A549 (cell line): ENCODE measurements at regions not wholly inside any gene's neighbourhood (a gene's known extent, or its start where the extent isn't known, plus 50 kb on each side); places are given as distances from the start of the nearest gene placed in this dataset.

Experiments
- BHLHE40 ChIP-seq: IDR thresholded peaks from 2 replicates; pipeline ENCODE4 v1.6.1; 2012; ENCODE audit warnings: low read depth, low read length, inconsistent platforms
- NR3C1 ChIP-seq: fragments of >200 bp; sonication (Bioruptor Twin); formaldehyde crosslinking; IDR thresholded peaks from 3 replicates; pipeline ENCODE4 v1.6.1; 2017
- PHF8 ChIP-seq: fragments of 200-600 bp; sonication (generic); IDR thresholded peaks from 2 replicates; pipeline ENCODE4 v1.6.1; 2016; ENCODE audit warnings: low read depth, mild to moderate bottlenecking, antibody characterized with exemption, moderate library complexity, borderline replicate concordance
- POLR2A ChIP-seq: IDR thresholded peaks from 2 replicates; pipeline ENCODE4 v1.6.1; 2012; ENCODE audit warnings: mild to moderate bottlenecking, low read length
- TP53 ChIP-seq: fragments of 250-450 bp; sonication (Bioruptor Pico); IDR thresholded peaks from 2 replicates; pipeline ENCODE4 v1.5.0; 2021; ENCODE audit warnings: mild to moderate bottlenecking, moderate library complexity
- TF ChIP-seq, protein P1 (sequence below): fragments of >200 bp; sonication (Bioruptor Twin); formaldehyde crosslinking; IDR thresholded peaks from 3 replicates; pipeline ENCODE4 v1.5.1; 2016
- TF ChIP-seq, protein P2 (sequence below): IDR thresholded peaks from 2 replicates; pipeline ENCODE4 v1.6.1; 2012

DNA sequence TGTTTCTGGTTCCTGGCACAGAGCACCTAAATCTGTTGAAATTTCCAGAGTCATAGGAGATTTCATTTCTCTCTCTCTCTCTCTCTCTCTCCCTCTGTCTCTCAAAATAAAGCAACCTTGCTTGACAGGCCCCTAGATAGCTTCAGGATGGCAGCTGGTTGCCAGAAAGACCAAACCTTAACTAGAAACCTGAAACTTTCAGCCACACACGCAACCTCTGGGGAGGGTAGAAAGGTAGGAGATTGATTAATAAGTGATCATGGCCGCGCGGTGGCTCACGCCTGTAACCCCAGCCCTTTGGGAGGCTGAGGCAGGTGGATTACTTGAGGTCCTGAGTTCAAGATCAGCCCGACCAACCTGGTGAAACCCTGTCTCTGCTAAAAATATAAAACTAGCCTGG is 1885.4 kb upstream of the CELF4 start:
- TF ChIP-seq, protein P1, sequence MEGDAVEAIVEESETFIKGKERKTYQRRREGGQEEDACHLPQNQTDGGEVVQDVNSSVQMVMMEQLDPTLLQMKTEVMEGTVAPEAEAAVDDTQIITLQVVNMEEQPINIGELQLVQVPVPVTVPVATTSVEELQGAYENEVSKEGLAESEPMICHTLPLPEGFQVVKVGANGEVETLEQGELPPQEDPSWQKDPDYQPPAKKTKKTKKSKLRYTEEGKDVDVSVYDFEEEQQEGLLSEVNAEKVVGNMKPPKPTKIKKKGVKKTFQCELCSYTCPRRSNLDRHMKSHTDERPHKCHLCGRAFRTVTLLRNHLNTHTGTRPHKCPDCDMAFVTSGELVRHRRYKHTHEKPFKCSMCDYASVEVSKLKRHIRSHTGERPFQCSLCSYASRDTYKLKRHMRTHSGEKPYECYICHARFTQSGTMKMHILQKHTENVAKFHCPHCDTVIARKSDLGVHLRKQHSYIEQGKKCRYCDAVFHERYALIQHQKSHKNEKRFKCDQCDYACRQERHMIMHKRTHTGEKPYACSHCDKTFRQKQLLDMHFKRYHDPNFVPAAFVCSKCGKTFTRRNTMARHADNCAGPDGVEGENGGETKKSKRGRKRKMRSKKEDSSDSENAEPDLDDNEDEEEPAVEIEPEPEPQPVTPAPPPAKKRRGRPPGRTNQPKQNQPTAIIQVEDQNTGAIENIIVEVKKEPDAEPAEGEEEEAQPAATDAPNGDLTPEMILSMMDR = no peak
- TF ChIP-seq POLR2A (no peak), TP53 (CRISPR knock-in tag) (no peak), PHF8 (no peak), BHLHE40 (no peak), NR3C1 (no peak)
- TF ChIP-seq, protein P2, sequence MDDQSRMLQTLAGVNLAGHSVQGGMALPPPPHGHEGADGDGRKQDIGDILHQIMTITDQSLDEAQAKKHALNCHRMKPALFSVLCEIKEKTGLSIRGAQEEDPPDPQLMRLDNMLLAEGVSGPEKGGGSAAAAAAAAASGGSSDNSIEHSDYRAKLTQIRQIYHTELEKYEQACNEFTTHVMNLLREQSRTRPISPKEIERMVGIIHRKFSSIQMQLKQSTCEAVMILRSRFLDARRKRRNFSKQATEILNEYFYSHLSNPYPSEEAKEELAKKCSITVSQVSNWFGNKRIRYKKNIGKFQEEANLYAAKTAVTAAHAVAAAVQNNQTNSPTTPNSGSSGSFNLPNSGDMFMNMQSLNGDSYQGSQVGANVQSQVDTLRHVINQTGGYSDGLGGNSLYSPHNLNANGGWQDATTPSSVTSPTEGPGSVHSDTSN = no peak
